ENCODE measurements at regions not wholly inside any gene's neighbourhood (a gene's known extent, or its start where the extent isn't known, plus 50 kb on each side); places are given as distances from the start of the nearest gene placed in this dataset.

DNA sequence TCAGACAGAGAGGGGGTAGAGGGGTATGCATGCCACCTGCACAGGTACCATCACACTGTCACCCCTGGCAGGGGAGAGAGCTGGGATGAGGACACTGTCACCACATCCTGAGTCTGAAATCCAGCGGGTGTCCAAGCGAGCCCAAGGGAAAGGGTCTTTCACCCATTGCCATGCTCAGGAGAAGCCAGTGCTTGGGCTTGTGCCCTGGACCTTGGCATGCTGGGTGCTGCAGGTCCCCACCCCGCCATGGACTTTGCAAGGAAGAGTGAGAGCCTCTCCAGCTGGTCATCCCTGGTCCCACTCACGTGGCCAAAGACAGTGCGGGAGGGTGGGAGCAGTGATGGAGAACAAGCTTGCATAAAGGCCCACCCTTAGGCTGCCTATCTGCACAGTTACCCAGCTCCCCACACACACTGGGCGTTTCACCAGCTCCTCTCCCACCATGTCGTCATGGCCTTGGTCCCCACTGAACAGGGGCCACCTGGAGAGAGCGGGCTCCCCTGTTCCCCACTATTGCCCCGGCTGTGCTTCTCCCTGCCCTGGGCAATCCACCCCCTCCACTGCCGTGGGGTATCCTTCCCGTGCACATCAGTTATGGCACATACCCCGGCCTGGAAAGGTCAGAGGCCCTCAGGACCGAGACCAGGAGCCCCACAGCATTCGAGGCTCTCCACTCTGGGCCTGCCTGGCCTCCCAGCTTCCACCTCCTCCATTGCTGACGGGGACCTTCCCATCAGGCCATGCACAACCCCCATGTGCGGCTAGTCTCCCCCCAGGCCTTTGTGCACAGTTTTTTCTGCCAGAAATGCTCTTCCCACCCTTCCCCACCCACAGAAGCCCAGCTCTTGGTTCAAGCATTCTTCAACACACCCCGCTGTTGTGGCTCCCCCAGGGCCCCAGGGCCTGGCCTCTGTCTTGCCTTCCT lies 58.6 kb upstream of the BCL11B start:
- H3K4me3 ChIP-seq (ENCODE audit: low read depth, poor library complexity, severe bottlenecking): no peak overlapping the region
- TF ChIP-seq, protein P1, sequence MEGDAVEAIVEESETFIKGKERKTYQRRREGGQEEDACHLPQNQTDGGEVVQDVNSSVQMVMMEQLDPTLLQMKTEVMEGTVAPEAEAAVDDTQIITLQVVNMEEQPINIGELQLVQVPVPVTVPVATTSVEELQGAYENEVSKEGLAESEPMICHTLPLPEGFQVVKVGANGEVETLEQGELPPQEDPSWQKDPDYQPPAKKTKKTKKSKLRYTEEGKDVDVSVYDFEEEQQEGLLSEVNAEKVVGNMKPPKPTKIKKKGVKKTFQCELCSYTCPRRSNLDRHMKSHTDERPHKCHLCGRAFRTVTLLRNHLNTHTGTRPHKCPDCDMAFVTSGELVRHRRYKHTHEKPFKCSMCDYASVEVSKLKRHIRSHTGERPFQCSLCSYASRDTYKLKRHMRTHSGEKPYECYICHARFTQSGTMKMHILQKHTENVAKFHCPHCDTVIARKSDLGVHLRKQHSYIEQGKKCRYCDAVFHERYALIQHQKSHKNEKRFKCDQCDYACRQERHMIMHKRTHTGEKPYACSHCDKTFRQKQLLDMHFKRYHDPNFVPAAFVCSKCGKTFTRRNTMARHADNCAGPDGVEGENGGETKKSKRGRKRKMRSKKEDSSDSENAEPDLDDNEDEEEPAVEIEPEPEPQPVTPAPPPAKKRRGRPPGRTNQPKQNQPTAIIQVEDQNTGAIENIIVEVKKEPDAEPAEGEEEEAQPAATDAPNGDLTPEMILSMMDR (IDR thresholded peaks at IDR 0.05): no peak
- no peak for TF ChIP-seq POLR2A (IDR thresholded peaks at IDR 0.05)
- peak in 1 of 2 donors; percentile 69 for DNase-seq (ENCODE audit: low spot score in 2 of 2)
- WGBS, 2 donors: 83 to 86% methylated on average over 17 of the region's 17 CpGs
- intact Hi-C loops (cut with DNase I; ENCODE audit: low total_unique reads): no loop called here

DNA sequence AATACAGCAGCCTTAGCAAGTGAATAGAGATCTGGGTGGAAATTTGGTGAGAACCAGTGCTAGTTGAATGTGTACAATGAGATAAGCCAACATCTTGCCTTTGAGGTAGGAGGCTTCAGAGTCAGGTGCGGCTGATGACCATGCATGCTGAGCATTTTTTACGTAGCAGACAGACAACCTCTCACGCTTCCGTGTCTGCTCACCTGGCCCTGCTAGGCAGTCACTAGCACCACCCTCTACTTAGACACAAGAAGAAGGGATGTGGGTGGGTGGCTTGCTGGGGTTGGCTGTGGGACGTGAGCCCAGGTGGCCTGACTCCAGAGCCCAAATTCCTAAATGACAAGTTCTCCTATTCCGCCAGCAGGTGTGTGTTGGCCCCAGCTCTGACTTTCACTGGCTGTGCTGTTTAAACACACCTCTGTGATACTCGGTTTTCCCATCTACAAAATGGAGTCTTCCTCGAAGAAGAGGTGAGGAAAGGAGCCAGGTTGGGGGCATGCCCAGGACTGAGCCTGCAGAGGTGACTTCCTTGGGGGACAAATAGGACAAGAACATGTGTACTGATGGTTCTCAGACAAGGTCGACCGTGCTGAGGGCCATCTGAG lies 57.8 kb upstream of the BCL11B start:
- TF ChIP-seq POLR2A (IDR thresholded peaks at IDR 0.05): no peak
- TF ChIP-seq, protein P1 (IDR thresholded peaks at IDR 0.05): no peak
- H3K4me3 ChIP-seq (ENCODE audit: low read depth, poor library complexity, severe bottlenecking): no peak overlapping the region
- 59 to 60% methylated on average over 10 of the region's 10 CpGs for WGBS, 2 donors
- intact Hi-C loops (cut with DNase I; ENCODE audit: low total_unique reads): no loop called here
- DNase-seq (ENCODE audit: low spot score in 2 of 2): peak in 1 of 2 donors; percentile 68

DNA sequence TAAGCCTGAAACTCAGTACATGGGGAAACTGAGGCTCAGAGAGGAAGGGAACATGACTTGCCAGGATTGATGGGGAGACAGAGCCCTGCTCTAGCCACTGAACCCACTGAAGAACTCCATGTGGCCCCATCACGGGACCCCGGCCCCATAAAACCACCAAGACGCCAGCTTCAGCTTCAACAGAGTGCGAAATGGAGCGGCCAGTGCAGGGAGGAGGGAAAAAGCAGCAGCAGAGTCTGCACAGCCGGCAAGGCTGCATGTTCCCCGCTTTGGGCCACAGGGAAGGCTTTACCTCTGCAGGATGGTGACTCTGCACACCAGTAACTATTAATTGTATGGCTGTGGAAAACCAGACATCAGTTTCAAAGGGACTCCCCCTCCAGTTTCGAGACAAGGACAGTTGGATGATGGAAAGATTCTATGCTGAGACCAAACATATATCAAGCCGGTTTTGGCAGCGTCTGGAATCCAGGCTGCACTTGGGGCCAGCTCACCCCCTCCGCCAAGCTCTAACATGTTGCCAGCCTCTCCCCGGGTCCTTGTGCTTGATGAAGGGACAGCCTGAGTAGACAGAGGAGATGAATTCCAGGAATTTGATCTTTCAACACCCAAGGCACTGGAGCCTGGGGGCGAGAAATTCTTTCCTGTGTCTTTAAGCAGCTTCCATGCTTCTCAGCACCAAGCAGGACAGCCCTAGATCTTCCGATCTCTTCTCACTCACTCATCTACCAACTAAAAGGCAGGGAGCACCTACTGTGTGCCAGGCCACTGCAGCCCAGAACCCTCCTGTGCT lies 55.7 kb upstream of the BCL11B start:
- H3K4me3 ChIP-seq (ENCODE audit: low read depth, poor library complexity, severe bottlenecking): no peak overlapping the region
- peak in 1 of 2 donors; percentile 75 for DNase-seq (ENCODE audit: low spot score in 2 of 2)
- intact Hi-C loops (cut with DNase I; ENCODE audit: low total_unique reads): no loop called here
- WGBS, 2 donors: 23 to 29% methylated on average over 14 of the region's 14 CpGs
- TF ChIP-seq POLR2A (IDR thresholded peaks at IDR 0.05): no peak
- TF ChIP-seq, protein P1 (IDR thresholded peaks at IDR 0.05): no peak

DNA sequence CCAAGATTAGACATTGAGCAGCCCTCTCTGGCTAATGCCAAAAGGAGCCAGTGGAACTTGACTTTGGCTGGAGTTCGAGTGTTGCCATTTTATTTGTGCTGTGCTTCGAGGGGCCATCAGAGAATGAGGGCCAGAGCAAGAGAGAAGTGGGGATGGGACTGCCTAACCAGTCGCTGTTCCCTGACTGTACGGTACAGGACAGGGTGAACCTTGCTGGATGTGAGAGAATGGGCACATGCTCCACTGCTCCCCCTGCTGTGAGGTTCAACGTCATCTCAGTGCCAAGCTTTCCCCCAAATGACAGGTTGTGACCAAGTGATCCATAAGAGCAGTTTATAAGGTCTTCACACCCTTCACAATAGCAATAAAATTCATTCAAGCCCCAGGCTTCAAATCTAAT lies 55.1 kb upstream of the BCL11B start:
- DNase-seq (ENCODE audit: low spot score in 2 of 2): peak in 1 of 2 donors; percentile 17
- 85 to 86% methylated on average over 5 of the region's 5 CpGs for WGBS, 2 donors
- no peak overlapping the region for H3K4me3 ChIP-seq (ENCODE audit: low read depth, poor library complexity, severe bottlenecking)
- TF ChIP-seq POLR2A (IDR thresholded peaks at IDR 0.05): no peak
- TF ChIP-seq, protein P1 (IDR thresholded peaks at IDR 0.05): no peak
- intact Hi-C loops (cut with DNase I; ENCODE audit: low total_unique reads): no loop called here

DNA sequence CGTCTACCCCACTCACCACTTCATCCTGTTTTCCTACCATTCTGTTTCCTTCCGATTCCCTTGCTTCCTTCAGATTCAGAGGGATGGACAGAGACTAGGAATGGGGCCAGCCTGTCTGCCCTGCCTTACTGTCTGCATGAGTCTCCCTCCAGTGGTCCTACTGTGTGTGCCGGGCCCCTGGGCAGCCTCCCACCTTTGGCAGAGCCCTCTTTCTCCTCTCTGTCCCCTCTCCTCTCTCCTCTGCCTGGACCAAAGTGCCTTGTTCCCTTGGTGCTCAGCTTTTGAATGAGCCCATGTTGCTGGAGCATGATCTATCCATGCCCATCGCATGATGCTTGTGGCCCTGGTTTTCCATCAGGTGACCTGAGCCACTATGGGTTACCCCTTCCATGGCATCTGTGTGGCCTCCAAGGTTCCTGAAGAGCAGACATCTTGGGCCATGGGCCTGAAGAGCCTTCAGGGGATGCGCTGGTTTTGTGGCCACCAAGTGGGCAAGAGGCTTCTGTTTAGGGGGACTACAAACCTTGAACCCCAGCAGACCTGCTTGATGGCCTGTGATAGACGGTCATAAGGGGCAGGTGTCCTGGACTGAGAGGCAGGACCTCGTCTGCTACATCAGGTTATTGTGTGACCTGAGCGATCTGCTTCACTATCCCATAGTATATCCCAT lies 54.2 kb upstream of the BCL11B start:
- TF ChIP-seq POLR2A (IDR thresholded peaks at IDR 0.05): no peak
- TF ChIP-seq, protein P1 (IDR thresholded peaks at IDR 0.05): no peak
- no peak overlapping the region for H3K4me3 ChIP-seq (ENCODE audit: low read depth, poor library complexity, severe bottlenecking)
- peak in 1 of 2 donors; percentile 60 for DNase-seq (ENCODE audit: low spot score in 2 of 2)
- intact Hi-C loops (cut with DNase I; ENCODE audit: low total_unique reads): no loop called here
- WGBS, 2 donors: 91 to 92% methylated on average over 8 of the region's 8 CpGs

Data from lower leg skin (tissue), 4 donors.